ENCODE measurements at regions not wholly inside any gene's neighbourhood (a gene's known extent, or its start where the extent isn't known, plus 50 kb on each side); places are given as distances from the start of the nearest gene placed in this dataset.

DNA sequence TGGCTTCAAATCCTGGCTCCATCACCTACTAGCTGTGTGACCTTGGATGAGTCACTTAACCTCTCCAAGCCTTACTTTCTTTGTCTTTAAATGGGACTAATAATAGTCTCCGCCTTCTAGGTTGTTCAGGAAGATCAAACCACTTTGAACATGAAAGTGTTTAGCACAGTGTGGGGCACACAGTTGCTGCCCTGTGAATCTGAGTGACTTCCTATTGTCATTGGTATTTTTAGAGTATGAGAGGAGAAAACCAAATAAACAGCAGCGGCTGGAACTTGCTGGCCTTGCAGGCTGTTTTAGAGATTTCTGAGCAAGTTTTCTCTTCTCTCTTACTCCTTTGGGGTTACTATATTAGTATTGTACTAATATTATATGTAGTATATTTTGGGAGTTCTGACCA lies 120.7 kb upstream of the MYL2 start:
- Histone ChIP-seq H3K4me1 (ENCODE audit: control insufficient read depth in 1 of 2, insufficient read depth in 2 of 2, low read length in 2 of 2) (peaks cover 0 to 5% of the 10 kb centered on the region in 2 donors), H3K4me3 (ENCODE audit: low read depth in 1 of 2, low read length in 2 of 2) (no peak overlapping the region), H3K27me3 (ENCODE audit: low read depth, low read length) (peaks cover 16% of the 10 kb centered on the region), H3K9me3 (ENCODE audit: control insufficient read depth in 1 of 2, low read length in 2 of 2) (no peaks in the 10 kb centered on the region), H3K27ac (ENCODE audit: low read length) (no peak overlapping the region), H3K36me3 (ENCODE audit: control insufficient read depth in 1 of 2, insufficient read depth in 2 of 2, low read length in 2 of 2) (no peaks in the 10 kb centered on the region)

GRCh38 chr12:111040690-111041089 lies 120.3 kb upstream of the MYL2 start:
- peaks cover 0 to 6% of the 10 kb centered on the region in 2 donors for H3K4me1 ChIP-seq (ENCODE audit: control insufficient read depth in 1 of 2, insufficient read depth in 2 of 2, low read length in 2 of 2)
- H3K36me3 ChIP-seq (ENCODE audit: control insufficient read depth in 1 of 2, insufficient read depth in 2 of 2, low read length in 2 of 2), result no peaks in the 10 kb centered on the region
- H3K4me3 ChIP-seq (ENCODE audit: low read depth in 1 of 2, low read length in 2 of 2), result no peak overlapping the region
- no peaks in the 10 kb centered on the region for H3K9me3 ChIP-seq (ENCODE audit: control insufficient read depth in 1 of 2, low read length in 2 of 2)
- no peak overlapping the region for H3K27ac ChIP-seq (ENCODE audit: low read length)
- H3K27me3 ChIP-seq (ENCODE audit: low read depth, low read length), result peaks cover 18% of the 10 kb centered on the region

- H3K36me3 ChIP-seq (ENCODE audit: control insufficient read depth in 1 of 2, insufficient read depth in 2 of 2, low read length in 2 of 2), result no peaks in the 10 kb centered on the region
- peaks cover 0 to 20% of the 10 kb centered on the region in 2 donors for H3K4me1 ChIP-seq (ENCODE audit: control insufficient read depth in 1 of 2, insufficient read depth in 2 of 2, low read length in 2 of 2)
- no peak overlapping the region for H3K27ac ChIP-seq (ENCODE audit: low read length)
- H3K27me3 ChIP-seq (ENCODE audit: low read depth, low read length), result peaks cover 26% of the 10 kb centered on the region
- H3K9me3 ChIP-seq (ENCODE audit: control insufficient read depth in 1 of 2, low read length in 2 of 2), result no peaks in the 10 kb centered on the region
- no peak overlapping the region for H3K4me3 ChIP-seq (ENCODE audit: low read depth in 1 of 2, low read length in 2 of 2)
Measured at GRCh38 chr12:111038941-111039340, 118.6 kb upstream of the MYL2 start.

DNA sequence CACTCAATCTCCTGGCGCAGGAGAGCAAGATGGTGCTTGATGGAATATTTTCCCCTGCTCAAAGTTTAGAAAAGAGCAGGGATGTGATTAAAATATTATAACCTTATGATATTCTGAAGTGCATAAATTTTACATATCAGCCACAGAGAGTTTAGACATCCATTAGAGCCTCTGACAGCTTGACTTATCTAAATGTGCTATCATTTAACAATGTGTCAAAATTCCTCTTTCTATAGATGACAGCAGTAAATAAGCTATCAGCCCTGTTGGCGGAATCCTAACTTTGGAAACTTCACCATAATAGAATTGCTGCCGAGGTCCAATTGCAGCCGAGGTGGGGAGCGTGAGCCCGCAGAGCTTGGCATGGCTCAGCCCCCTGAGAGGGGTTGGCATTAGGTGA lies 117.7 kb upstream of the MYL2 start:
- no peak overlapping the region for H3K27ac ChIP-seq (ENCODE audit: low read length)
- no peaks in the 10 kb centered on the region for H3K36me3 ChIP-seq (ENCODE audit: control insufficient read depth in 1 of 2, insufficient read depth in 2 of 2, low read length in 2 of 2)
- no peaks in the 10 kb centered on the region for H3K9me3 ChIP-seq (ENCODE audit: control insufficient read depth in 1 of 2, low read length in 2 of 2)
- peaks cover 30% of the 10 kb centered on the region for H3K27me3 ChIP-seq (ENCODE audit: low read depth, low read length)
- H3K4me1 ChIP-seq (ENCODE audit: control insufficient read depth in 1 of 2, insufficient read depth in 2 of 2, low read length in 2 of 2), result peaks cover 0 to 25% of the 10 kb centered on the region in 2 donors
- H3K4me3 ChIP-seq (ENCODE audit: low read depth in 1 of 2, low read length in 2 of 2), result no peak overlapping the region

GRCh38 chr12:111037047-111037446 lies 116.7 kb upstream of the MYL2 start:
- H3K4me1 ChIP-seq (ENCODE audit: control insufficient read depth in 1 of 2, insufficient read depth in 2 of 2, low read length in 2 of 2), result peaks cover 0 to 26% of the 10 kb centered on the region in 2 donors

GRCh38 chr12:111035578-111036301 lies 115.4 kb upstream of the MYL2 start:
- Histone ChIP-seq H3K4me1 (ENCODE audit: control insufficient read depth in 1 of 2, insufficient read depth in 2 of 2, low read length in 2 of 2) (peaks cover 0 to 26% of the 10 kb centered on the region in 2 donors), H3K9me3 (ENCODE audit: control insufficient read depth in 1 of 2, low read length in 2 of 2) (no peaks in the 10 kb centered on the region), H3K36me3 (ENCODE audit: control insufficient read depth in 1 of 2, insufficient read depth in 2 of 2, low read length in 2 of 2) (no peaks in the 10 kb centered on the region), H3K27ac (ENCODE audit: low read length) (no peak overlapping the region), H3K27me3 (ENCODE audit: low read depth, low read length) (peaks cover 39% of the 10 kb centered on the region), H3K4me3 (ENCODE audit: low read depth in 1 of 2, low read length in 2 of 2) (peak overlapping the region in 1 of 2 donors; percentile 19)

More at GRCh38 chr12:111037047-111037446, 116.7 kb upstream of the MYL2 start:
- H3K9me3 ChIP-seq (ENCODE audit: control insufficient read depth in 1 of 2, low read length in 2 of 2), result no peaks in the 10 kb centered on the region
- peaks cover 39% of the 10 kb centered on the region for H3K27me3 ChIP-seq (ENCODE audit: low read depth, low read length)
- H3K4me3 ChIP-seq (ENCODE audit: low read depth in 1 of 2, low read length in 2 of 2), result no peak overlapping the region
- no peaks in the 10 kb centered on the region for H3K36me3 ChIP-seq (ENCODE audit: control insufficient read depth in 1 of 2, insufficient read depth in 2 of 2, low read length in 2 of 2)
- H3K27ac ChIP-seq (ENCODE audit: low read length), result no peak overlapping the region

DNA sequence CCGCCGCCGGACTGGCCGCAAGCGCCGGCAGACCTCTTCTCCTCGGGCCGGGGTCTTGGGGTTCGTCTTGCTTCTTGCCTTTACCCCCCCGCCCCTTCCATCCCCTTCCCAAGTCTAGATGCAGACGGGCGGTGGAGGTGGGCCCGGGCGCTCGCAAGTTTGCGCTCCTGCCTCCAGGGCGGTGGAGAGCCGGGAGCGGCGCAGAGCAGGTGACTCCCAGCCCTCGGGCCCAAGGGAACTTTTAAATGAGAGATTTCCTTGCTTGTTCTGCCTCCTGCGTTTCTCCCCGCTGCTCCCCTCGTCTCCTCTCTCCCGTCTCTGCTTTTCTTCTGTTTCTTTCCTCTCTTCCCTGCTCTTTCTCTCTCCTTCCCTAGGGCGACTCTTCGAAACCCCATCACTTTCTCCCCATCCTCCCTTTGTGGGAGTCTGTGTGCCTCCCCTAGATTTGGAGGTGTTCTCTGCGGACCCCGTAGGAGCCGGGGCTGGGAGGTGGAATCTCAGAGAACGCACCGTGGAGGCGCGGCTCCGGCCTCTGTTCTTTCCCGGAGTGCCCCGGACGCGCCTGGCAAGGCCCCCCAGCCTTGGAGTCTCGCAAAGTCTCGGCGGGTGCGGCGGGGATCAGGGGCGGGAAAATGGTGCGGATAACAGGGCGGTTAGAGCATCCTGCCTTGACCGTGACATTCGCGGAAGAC lies 114.7 kb upstream of the MYL2 start:
- peak overlapping the region in 1 of 2 donors; percentile 19 for H3K4me3 ChIP-seq (ENCODE audit: low read depth in 1 of 2, low read length in 2 of 2)

GRCh38 chr12:111034083-111034885 lies 113.9 kb upstream of the MYL2 start, which contains the start of gene CUX2:
Gene CUX2 (plus strand): TSS chr12:111034165.
- H3K27ac ChIP-seq (ENCODE audit: low read length), result no peak within 1 kb of the TSS
- H3K9me3 ChIP-seq (ENCODE audit: control insufficient read depth in 1 of 2, low read length in 2 of 2), result no peaks in the 10 kb centered on the region
- no peaks in the 10 kb centered on the region for H3K36me3 ChIP-seq (ENCODE audit: control insufficient read depth in 1 of 2, insufficient read depth in 2 of 2, low read length in 2 of 2)
- H3K4me1 ChIP-seq (ENCODE audit: control insufficient read depth in 1 of 2, insufficient read depth in 2 of 2, low read length in 2 of 2), result peaks cover 0 to 26% of the 10 kb centered on the region in 2 donors
- H3K27me3 ChIP-seq (ENCODE audit: low read depth, low read length), result peaks cover 51% of the 10 kb centered on the region
- H3K4me3 ChIP-seq (ENCODE audit: low read depth in 1 of 2, low read length in 2 of 2), result peak within 1 kb of the TSS in 1 of 2 donors; percentile 54

More for the DNA sequence above, 114.7 kb upstream of the MYL2 start:
- Histone ChIP-seq H3K27ac (ENCODE audit: low read length) (no peak overlapping the region), H3K36me3 (ENCODE audit: control insufficient read depth in 1 of 2, insufficient read depth in 2 of 2, low read length in 2 of 2) (no peaks in the 10 kb centered on the region), H3K27me3 (ENCODE audit: low read depth, low read length) (peaks cover 43% of the 10 kb centered on the region), H3K9me3 (ENCODE audit: control insufficient read depth in 1 of 2, low read length in 2 of 2) (no peaks in the 10 kb centered on the region), H3K4me1 (ENCODE audit: control insufficient read depth in 1 of 2, insufficient read depth in 2 of 2, low read length in 2 of 2) (peaks cover 0 to 26% of the 10 kb centered on the region in 2 donors)

DNA sequence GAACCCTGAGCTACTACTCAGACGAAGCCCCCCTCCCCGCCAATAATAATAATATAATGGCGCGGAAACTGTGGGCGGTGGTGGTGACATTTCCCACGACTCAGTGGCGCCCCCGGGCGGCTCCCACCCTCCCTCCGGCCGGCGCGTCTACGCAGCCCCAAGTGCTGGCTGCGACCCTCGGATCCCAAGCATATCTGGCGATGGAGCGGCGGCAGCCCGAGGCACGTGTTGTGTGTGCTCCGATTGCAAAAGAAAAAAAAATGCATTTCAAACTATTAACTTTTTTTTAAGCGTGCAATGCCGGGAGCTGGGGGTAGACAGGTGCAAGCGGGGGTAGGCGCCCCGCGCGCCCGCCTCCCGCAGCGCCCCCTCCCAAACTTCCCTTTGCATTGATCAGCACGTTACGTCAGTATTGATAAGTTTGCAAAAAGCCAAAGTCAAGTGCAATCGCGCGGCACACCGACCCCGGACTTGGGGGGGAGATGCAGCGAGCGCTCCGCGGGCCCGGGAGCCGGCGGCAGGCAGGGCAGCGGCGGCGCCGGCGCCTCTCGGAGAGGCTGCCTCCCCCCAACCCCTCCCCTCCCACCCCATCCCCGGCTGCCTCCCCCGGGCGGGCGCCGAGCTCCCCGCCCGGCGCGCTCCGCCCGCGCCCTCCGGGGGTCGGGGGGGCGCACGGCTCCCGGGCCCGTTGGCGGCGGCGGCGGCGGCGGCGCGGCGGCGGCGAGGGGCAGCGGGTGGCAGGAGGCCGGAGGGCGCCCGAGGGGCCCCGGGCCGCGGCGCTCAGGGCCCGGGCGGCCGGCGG lies 113.1 kb upstream of the MYL2 start:
- Histone ChIP-seq H3K4me1 (ENCODE audit: control insufficient read depth in 1 of 2, insufficient read depth in 2 of 2, low read length in 2 of 2) (peaks cover 0 to 26% of the 10 kb centered on the region in 2 donors), H3K27ac (ENCODE audit: low read length) (no peak overlapping the region), H3K9me3 (ENCODE audit: control insufficient read depth in 1 of 2, low read length in 2 of 2) (no peaks in the 10 kb centered on the region), H3K36me3 (ENCODE audit: control insufficient read depth in 1 of 2, insufficient read depth in 2 of 2, low read length in 2 of 2) (no peaks in the 10 kb centered on the region), H3K27me3 (ENCODE audit: low read depth, low read length) (peaks cover 52% of the 10 kb centered on the region), H3K4me3 (ENCODE audit: low read depth in 1 of 2, low read length in 2 of 2) (peak overlapping the region in 1 of 2 donors; percentile 6)

GRCh38 chr12:111032591-111032919 lies 112.2 kb upstream of the MYL2 start:
- Histone ChIP-seq H3K9me3 (ENCODE audit: control insufficient read depth in 1 of 2, low read length in 2 of 2) (no peaks in the 10 kb centered on the region), H3K4me1 (ENCODE audit: control insufficient read depth in 1 of 2, insufficient read depth in 2 of 2, low read length in 2 of 2) (peaks cover 0 to 26% of the 10 kb centered on the region in 2 donors), H3K36me3 (ENCODE audit: control insufficient read depth in 1 of 2, insufficient read depth in 2 of 2, low read length in 2 of 2) (no peaks in the 10 kb centered on the region), H3K27me3 (ENCODE audit: low read depth, low read length) (peaks cover 43% of the 10 kb centered on the region), H3K4me3 (ENCODE audit: low read depth in 1 of 2, low read length in 2 of 2) (no peak overlapping the region), H3K27ac (ENCODE audit: low read length) (no peak overlapping the region)

Measured in muscle layer of duodenum (tissue), 2 donors.